HG02610 (cell line): ENCODE measurements at regions not wholly inside any gene's neighbourhood (a gene's known extent, or its start where the extent isn't known, plus 50 kb on each side); places are given as distances from the start of the nearest gene placed in this dataset.

Experiments used
- ATAC-seq: cut with Tn5 transposase; IDR thresholded peaks from one replicate; pipeline ENCODE4 v1.9.1; 2021; ENCODE audit warnings: mild to moderate bottlenecking, moderate library complexity; ENCODE audit not compliant: unreplicated experiment

GRCh38 chr1:105678334-105678733 lies 1378.1 kb upstream of the PRMT6 start:
- ATAC-seq: no peak

GRCh38 chr1:105684714-105685113 lies 1371.8 kb upstream of the PRMT6 start:
- ATAC-seq: no peak

DNA sequence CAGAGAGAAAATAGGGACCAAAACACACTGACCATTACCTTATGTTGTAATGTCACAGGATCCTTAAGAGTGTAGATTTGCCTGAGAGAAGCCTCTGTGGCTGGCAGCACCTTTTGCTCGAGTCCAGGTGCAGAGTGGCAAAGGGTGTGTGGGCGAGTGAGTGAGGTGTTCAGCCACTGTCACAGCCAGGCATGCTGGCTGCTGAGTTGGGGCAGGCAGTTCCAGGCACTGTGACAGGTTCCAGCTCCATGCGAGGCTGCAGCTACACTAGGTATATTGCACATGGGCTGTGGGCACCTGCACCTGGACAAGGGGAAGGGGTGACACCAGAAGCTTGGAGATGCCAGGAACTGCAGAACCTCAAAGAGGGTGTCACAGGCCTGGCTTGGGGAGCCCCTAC lies 1370.4 kb upstream of the PRMT6 start:
- no peak for ATAC-seq

DNA sequence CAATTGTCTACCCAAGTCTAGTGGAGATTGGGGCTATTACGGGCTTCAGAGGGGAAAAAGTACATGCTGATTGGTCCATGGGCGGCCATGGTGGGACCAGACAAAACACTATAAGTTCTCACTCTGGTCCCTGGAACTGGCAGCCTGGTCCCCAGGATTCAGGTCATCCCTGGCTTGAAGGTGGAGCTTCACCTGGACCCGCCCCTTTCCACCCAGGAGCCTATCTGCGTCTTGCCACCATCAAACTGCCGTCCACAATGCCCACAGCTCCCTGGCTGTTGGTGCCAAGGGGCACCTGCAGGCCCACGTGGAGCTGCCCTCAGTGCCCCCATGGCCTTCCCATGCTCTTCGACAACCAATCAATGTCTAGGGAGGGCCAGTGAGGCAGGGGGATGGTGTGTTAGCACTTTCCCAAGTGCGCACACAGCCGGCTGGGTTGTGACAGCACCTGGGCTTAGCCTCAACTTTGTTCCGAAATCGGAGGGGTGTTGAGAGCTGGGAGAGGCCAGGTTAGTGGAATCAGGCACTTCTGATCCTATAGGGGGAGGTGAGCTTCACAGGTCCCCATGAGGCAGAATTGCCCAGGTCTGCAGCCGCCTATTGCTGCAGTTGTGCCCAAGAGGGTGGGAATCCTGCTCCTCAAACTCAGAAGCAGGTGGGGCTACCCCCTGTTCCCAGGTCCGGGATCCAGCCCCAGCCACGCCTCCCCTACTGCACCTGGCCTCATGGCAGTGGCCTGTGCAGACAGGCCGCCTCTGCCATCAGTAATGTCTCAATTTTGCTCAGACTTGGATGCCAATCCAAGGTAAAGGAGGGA lies 1369.4 kb upstream of the PRMT6 start:
- ATAC-seq: no peak

GRCh38 chr1:105700723-105701122 lies 1355.8 kb upstream of the PRMT6 start:
- no peak for ATAC-seq

DNA sequence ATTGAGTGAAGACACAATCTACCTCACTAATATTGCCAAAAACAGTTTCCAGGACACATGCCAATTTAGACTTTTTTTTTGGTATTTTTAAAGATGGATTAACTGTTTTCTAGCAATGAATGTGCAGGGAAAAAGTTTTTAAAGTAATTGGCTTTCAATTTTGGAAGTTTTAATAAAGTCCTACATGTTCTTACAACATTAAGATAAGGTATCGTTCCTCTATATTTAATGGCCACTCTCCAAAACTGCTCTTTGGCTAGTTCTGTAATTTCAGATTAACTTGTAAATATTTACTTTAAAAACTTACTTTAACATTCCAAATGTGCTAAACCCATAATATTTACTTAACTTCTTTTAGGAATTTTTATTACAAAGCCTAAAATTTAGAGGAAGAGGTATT lies 1332.2 kb upstream of the PRMT6 start:
- ATAC-seq: no peak

GRCh38 chr1:105730701-105731100 lies 1325.8 kb upstream of the PRMT6 start:
- no peak for ATAC-seq

GRCh38 chr1:105736349-105736748 lies 1320.1 kb upstream of the PRMT6 start:
- no peak for ATAC-seq

GRCh38 chr1:105779727-105780126 lies 1276.7 kb upstream of the PRMT6 start:
- ATAC-seq: no peak

DNA sequence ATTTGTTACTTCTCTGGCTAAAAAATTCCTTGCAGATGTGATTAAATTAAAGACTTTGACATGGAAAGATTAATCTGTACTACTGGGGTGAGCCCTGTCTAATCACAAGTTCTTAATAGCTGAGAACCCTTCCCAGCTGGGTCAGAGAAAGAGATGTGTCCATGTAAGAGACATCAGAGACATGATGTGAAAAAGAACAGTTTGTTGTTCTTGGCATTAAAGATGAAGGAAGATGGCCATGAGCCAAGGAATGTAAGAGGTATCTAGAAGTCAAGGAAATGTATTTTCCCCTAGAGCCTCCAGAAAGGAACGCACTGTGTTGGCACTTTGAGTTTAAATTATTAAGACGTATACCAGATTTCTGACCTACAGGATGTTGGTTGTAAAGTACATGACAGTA lies 1271.5 kb upstream of the PRMT6 start:
- ATAC-seq: no peak

- no peak for ATAC-seq
Measured at GRCh38 chr1:105793536-105794146, 1262.8 kb upstream of the PRMT6 start.

- ATAC-seq: no peak
Measured at GRCh38 chr1:105795741-105796140, 1260.7 kb upstream of the PRMT6 start.

DNA sequence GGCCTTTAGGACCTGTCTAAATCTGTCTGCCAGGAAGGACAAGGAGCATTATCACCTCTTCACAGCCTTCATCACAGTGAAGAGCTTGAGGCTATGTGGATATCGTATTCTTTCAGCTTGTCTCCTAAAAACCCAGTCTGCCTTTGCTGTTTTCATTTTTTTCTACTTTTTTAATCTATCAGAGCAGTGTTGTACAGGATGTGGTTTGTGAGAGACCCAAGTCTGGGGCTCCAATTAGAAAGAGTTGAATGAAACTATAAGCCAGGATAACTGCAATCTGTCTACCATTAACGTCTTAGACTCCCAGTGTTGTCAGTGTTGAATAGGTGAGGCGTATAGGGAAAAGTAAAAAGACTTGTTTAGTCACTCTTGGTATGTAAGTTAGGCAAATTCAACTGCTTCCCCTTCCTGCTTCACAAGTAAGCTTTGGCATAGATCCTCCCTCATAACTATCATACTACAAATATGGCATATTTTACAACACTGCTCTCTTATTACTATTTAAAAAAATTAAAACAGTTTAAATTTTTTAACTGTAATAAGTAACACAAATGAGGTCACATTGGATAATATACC lies 1225.8 kb upstream of the PRMT6 start:
- ATAC-seq: no peak

DNA sequence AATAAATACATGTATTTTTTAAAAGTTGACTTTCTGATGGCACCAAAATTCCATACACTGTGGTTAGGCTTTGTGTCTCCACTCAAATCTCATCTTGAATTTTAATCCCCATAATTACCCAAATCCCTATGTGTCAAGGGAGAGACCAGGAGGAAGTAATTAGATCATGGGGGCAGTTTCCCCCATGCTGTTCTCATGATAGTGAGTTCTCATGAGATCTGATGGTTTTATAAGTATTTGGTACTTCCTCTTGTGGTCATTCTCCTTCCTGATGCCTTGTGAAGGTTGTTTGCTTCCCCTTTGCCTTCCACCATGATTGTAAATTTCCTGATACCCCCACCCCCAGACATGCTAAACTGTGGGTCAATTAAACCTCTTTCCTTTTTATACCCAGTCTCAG lies 1218.4 kb upstream of the PRMT6 start:
- ATAC-seq: no peak

- no peak for ATAC-seq
Measured at GRCh38 chr1:105865546-105865945, 1190.9 kb upstream of the PRMT6 start.

GRCh38 chr1:105872817-105873216 lies 1183.7 kb upstream of the PRMT6 start:
- ATAC-seq: no peak

GRCh38 chr1:105874621-105875020 lies 1181.9 kb upstream of the PRMT6 start:
- peak; percentile 82 for ATAC-seq

DNA sequence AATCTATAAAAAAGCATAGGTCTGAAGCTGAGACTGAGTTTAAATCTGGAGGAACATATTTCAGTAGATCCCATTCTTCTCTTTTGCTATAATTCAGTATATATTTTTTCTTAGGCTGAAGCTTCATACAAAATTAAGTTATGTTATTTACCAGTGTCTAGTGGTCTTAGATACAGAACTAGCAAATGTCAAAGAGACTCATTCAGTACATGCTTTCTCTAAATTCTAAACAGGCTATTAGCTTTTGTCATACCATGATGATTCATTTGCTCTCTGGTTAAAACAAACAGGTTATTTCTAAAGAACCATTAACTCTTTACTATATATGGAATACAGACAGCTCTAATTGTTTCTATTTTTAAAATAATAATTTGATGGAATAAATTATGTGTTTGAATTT lies 1170.2 kb upstream of the PRMT6 start:
- ATAC-seq: no peak

- no peak for ATAC-seq
Measured at GRCh38 chr1:105891308-105891707, 1165.2 kb upstream of the PRMT6 start.

- ATAC-seq: no peak
Measured at GRCh38 chr1:105894006-105894405, 1162.5 kb upstream of the PRMT6 start.

DNA sequence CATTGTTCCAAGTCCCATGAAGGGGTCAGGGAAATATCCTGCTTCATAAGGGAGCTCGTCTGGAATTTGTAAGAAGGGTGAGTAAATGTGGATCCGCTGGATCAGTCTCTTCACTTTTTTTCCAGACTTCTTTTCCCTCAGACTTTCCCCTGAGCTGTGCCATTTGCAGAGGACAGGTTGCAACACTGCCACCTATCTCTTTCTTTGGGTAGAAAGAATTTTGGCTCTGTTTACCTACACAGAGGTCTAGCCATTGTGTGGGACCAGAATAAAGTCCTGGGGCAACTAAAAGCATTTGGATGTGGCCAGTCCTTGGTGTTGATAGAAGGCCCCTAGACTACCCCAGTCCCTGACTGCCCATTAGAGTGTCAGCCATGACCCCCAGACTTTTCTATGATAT lies 1146.7 kb upstream of the PRMT6 start:
- ATAC-seq: no peak

DNA sequence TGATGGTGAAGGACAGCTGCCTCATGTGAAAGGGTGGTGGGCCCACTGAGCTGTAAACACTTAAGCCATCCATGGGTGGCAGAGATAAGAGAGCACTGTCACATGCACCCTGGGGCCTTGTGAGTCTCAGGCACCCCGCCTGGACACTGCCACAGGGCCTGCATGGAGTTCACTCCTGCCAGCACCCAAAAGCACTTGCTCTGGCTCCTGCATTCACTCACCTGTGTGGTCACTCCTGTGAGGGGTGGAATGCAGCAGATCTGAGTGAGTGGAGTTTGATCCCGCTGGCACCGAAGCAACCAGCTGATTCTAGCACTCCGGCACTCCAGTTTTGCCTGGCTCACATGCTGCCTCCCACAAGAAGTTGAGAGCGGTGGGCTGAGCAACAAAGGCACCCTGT lies 1142.1 kb upstream of the PRMT6 start:
- no peak for ATAC-seq
